ENCODE measurements at regions not wholly inside any gene's neighbourhood (a gene's known extent, or its start where the extent isn't known, plus 50 kb on each side); places are given as distances from the start of the nearest gene placed in this dataset.

DNA sequence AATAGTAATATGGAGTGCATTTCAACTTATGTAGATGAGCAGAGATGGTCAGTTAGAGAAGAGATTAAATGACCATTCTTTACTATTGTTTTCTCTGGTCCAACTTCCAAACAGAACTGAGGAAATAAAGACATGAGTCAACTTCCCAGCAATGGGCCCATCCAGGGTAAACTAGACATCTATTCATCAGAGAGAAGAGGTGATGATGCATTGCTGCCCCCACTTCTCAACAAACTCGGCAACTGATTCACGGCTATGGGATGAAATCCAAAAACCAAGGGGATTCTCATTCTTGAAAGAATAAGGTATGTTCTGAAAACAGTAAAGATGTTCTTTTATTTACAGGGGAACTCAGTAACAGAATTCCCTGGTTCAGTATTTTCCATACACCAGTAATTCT lies 190.7 kb downstream of the RDH14 start:
- Mint-ChIP-seq H3K36me3 (ENCODE audit: low read depth) (no peaks in the 10 kb centered on the region), H3K4me1 (ENCODE audit: low read depth) (no peaks in the 10 kb centered on the region), H3K27ac (no peak overlapping the region), H3K9me3 (no peaks in the 10 kb centered on the region), H3K4me3 (no peak overlapping the region), H3K27me3 (ENCODE audit: low read depth) (peaks cover 3% of the 10 kb centered on the region)
- DNase-seq (ENCODE audit: low spot score): no peak

DNA sequence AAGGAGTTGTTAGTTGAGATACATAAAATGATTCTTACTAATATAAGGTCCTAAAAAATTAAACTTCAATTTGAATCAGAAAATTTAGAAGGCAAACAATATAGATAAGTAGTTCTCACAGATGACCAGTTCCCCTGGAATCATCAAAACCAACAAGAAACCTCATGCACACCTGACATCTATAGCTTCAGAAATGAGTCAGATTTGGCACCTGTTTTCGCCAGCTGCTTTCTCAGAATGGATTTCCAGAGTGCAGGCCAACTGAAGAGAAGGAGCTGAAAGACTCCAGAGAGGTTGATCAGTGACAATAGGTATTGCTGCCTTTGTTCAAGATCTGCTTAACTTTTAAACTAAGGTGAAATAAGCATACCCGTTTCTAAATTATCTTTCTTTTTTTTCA lies 192.4 kb downstream of the RDH14 start:
- DNase-seq (ENCODE audit: low spot score): no peak
- Mint-ChIP-seq H3K36me3 (ENCODE audit: low read depth) (no peaks in the 10 kb centered on the region), H3K27me3 (ENCODE audit: low read depth) (peaks cover 3% of the 10 kb centered on the region), H3K4me1 (ENCODE audit: low read depth) (no peaks in the 10 kb centered on the region), H3K27ac (no peak overlapping the region), H3K9me3 (no peaks in the 10 kb centered on the region), H3K4me3 (no peak overlapping the region)

DNA sequence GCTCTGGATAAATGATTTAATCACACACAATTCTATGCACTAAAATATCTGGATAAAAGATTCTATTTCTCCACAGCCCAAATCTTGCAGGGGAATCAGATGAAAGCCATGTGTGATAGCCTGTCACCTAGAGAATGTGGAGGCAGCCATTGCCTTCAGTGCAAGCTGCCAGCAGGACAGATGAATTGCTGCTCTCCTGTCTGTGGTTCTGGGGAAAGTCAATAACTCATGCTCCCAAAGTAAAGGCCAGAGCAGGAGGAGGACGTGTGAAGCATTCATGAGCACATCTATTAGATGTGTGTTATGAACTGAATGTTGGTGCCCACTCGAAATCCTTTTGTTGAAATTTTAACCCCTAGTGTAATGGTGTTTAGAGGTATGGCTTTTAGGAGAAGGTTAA lies 195.1 kb downstream of the RDH14 start:
- Mint-ChIP-seq H3K27me3 (ENCODE audit: low read depth) (peaks cover under 1% of the 10 kb centered on the region), H3K4me3 (no peak overlapping the region)

GRCh38 chr2:18363348-18363747 lies 197.1 kb downstream of the RDH14 start:
- H3K9me3 Mint-ChIP-seq: no peaks in the 10 kb centered on the region
- no peaks in the 10 kb centered on the region for H3K4me1 Mint-ChIP-seq (ENCODE audit: low read depth)
- H3K4me3 Mint-ChIP-seq: no peak overlapping the region
- H3K36me3 Mint-ChIP-seq (ENCODE audit: low read depth): no peaks in the 10 kb centered on the region
- no peak for DNase-seq (ENCODE audit: low spot score)
- no peaks in the 10 kb centered on the region for H3K27me3 Mint-ChIP-seq (ENCODE audit: low read depth)
- H3K27ac Mint-ChIP-seq: no peak overlapping the region

More for the DNA sequence above, 195.1 kb downstream of the RDH14 start:
- no peaks in the 10 kb centered on the region for H3K36me3 Mint-ChIP-seq (ENCODE audit: low read depth)
- H3K27ac Mint-ChIP-seq: no peak overlapping the region
- no peaks in the 10 kb centered on the region for H3K4me1 Mint-ChIP-seq (ENCODE audit: low read depth)
- H3K9me3 Mint-ChIP-seq: no peaks in the 10 kb centered on the region
- DNase-seq (ENCODE audit: low spot score): no peak

DNA sequence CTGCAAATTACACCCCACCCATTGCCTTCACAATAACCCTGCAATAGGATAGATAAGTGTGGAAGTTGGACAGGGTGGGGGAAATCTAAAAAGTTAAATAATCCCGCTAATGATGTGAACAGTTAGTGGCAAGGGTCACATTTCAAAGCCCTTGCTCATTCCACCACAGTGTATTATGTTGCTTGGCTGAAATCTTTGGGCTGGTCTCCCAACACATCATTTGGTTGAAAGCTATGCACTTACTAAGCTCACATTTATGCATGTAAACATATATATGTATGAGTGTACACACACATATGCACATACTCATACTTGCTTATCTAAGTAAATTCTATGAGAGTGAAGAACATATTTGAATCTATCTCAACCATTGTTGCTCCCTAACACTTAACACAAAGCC lies 197.8 kb downstream of the RDH14 start:
- no peaks in the 10 kb centered on the region for H3K36me3 Mint-ChIP-seq (ENCODE audit: low read depth)
- no peak overlapping the region for H3K27ac Mint-ChIP-seq
- H3K9me3 Mint-ChIP-seq: no peaks in the 10 kb centered on the region
- H3K27me3 Mint-ChIP-seq (ENCODE audit: low read depth): no peaks in the 10 kb centered on the region
- H3K4me3 Mint-ChIP-seq: no peak overlapping the region
- DNase-seq (ENCODE audit: low spot score): no peak
- no peaks in the 10 kb centered on the region for H3K4me1 Mint-ChIP-seq (ENCODE audit: low read depth)

GRCh38 chr2:18357537-18357936 lies 202.9 kb downstream of the RDH14 start:
- Mint-ChIP-seq H3K4me3 (no peak overlapping the region), H3K27me3 (ENCODE audit: low read depth) (no peaks in the 10 kb centered on the region), H3K4me1 (ENCODE audit: low read depth) (no peaks in the 10 kb centered on the region), H3K9me3 (no peaks in the 10 kb centered on the region), H3K36me3 (ENCODE audit: low read depth) (no peaks in the 10 kb centered on the region), H3K27ac (no peak overlapping the region)
- no peak for DNase-seq (ENCODE audit: low spot score)

DNA sequence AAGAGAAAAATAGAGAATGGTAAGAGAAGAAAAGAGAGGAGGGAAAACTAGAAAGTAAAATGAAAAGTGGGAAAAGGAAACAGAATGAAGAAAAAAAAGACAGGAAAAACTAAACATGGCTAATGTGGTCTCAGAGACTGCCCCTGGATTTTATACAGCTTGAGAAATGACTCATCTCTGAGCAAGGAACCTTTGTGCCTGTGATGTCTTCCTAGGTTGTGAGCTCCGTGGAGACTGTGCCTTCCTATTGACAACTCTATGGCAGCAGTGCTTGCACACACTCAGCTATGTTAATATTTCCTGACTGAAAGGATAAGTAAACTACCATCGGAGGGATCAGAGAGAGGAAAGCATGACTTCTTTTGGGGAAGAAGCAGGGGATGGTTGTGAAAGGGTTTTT lies 203.8 kb downstream of the RDH14 start:
- DNase-seq (ENCODE audit: low spot score): no peak
- no peaks in the 10 kb centered on the region for H3K4me1 Mint-ChIP-seq (ENCODE audit: low read depth)
- H3K27me3 Mint-ChIP-seq (ENCODE audit: low read depth): no peaks in the 10 kb centered on the region

GRCh38 chr2:18349421-18349820 lies 211.0 kb downstream of the RDH14 start:
- Mint-ChIP-seq H3K27ac (no peak overlapping the region), H3K4me1 (ENCODE audit: low read depth) (no peaks in the 10 kb centered on the region), H3K4me3 (no peak overlapping the region), H3K27me3 (ENCODE audit: low read depth) (no peaks in the 10 kb centered on the region), H3K9me3 (no peaks in the 10 kb centered on the region), H3K36me3 (ENCODE audit: low read depth) (no peaks in the 10 kb centered on the region)
- no peak for DNase-seq (ENCODE audit: low spot score)

More for the DNA sequence above, 203.8 kb downstream of the RDH14 start:
- Mint-ChIP-seq H3K36me3 (ENCODE audit: low read depth) (no peaks in the 10 kb centered on the region), H3K9me3 (no peaks in the 10 kb centered on the region), H3K4me3 (no peak overlapping the region), H3K27ac (no peak overlapping the region)

DNA sequence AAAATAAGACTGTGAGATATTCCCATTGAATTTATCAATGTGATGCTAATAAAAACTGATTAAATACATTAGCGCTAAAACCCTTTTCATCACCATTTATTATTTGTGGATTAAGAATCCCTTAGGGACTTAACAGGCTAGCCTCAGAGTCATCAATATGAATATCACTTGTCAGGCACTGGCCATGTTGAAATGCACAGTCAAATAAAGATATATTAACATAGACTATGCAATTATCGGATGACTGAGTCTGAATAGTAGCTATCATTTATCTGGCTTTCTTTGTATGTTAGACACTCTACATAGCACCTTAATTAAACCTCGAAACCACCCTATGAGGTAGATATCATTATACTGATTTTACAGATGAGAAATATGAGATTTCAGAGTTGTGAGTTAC lies 213.6 kb downstream of the RDH14 start:
- H3K4me3 Mint-ChIP-seq: no peak overlapping the region

DNA sequence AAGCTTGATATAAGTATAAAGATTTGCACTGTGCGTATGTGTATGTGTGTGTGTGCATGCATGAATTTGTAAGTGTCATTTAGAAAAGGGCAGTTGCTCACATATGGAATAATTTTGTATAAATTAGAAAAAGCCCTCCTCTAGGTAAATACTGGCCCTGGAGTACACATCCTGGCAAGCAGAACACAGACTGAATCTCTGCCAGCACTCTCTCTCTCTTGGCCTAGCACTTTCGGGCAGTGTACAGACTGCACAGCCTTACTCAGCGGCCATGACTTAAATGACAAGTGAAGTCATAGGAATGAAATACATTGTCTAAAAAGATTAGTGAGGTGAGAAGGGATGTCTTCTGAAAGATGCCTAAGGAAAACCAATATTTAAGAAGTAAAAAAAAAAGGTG lies 214.1 kb downstream of the RDH14 start:
- H3K36me3 Mint-ChIP-seq (ENCODE audit: low read depth): no peaks in the 10 kb centered on the region
- no peak for DNase-seq (ENCODE audit: low spot score)
- H3K27me3 Mint-ChIP-seq (ENCODE audit: low read depth): no peaks in the 10 kb centered on the region
- H3K4me3 Mint-ChIP-seq: no peak overlapping the region
- no peaks in the 10 kb centered on the region for H3K9me3 Mint-ChIP-seq
- H3K4me1 Mint-ChIP-seq (ENCODE audit: low read depth): no peaks in the 10 kb centered on the region
- H3K27ac Mint-ChIP-seq: no peak overlapping the region

More for the DNA sequence above, 213.6 kb downstream of the RDH14 start:
- Mint-ChIP-seq H3K36me3 (ENCODE audit: low read depth) (no peaks in the 10 kb centered on the region), H3K4me1 (ENCODE audit: low read depth) (no peaks in the 10 kb centered on the region), H3K27ac (no peak overlapping the region), H3K27me3 (ENCODE audit: low read depth) (no peaks in the 10 kb centered on the region), H3K9me3 (no peaks in the 10 kb centered on the region)
- DNase-seq (ENCODE audit: low spot score): no peak

GRCh38 chr2:18345848-18346247 lies 214.6 kb downstream of the RDH14 start:
- H3K4me1 Mint-ChIP-seq (ENCODE audit: low read depth): no peaks in the 10 kb centered on the region
- no peaks in the 10 kb centered on the region for H3K36me3 Mint-ChIP-seq (ENCODE audit: low read depth)
- H3K9me3 Mint-ChIP-seq: no peaks in the 10 kb centered on the region
- H3K27me3 Mint-ChIP-seq (ENCODE audit: low read depth): no peaks in the 10 kb centered on the region
- DNase-seq (ENCODE audit: low spot score): no peak
- H3K27ac Mint-ChIP-seq: no peak overlapping the region
- H3K4me3 Mint-ChIP-seq: no peak overlapping the region

GRCh38 chr2:18342901-18343300 lies 217.6 kb downstream of the RDH14 start:
- Mint-ChIP-seq H3K9me3 (no peaks in the 10 kb centered on the region), H3K4me3 (no peak overlapping the region), H3K4me1 (ENCODE audit: low read depth) (no peaks in the 10 kb centered on the region), H3K27ac (no peak overlapping the region), H3K36me3 (ENCODE audit: low read depth) (no peaks in the 10 kb centered on the region), H3K27me3 (ENCODE audit: low read depth) (no peaks in the 10 kb centered on the region)
- no peak for DNase-seq (ENCODE audit: low spot score)

GRCh38 chr2:18339326-18339725 lies 221.1 kb downstream of the RDH14 start:
- Mint-ChIP-seq H3K4me1 (ENCODE audit: low read depth) (no peaks in the 10 kb centered on the region), H3K9me3 (no peaks in the 10 kb centered on the region), H3K27me3 (ENCODE audit: low read depth) (no peaks in the 10 kb centered on the region), H3K36me3 (ENCODE audit: low read depth) (no peaks in the 10 kb centered on the region), H3K27ac (no peak overlapping the region), H3K4me3 (no peak overlapping the region)
- DNase-seq (ENCODE audit: low spot score): no peak

- H3K27ac Mint-ChIP-seq: no peak overlapping the region
- no peak overlapping the region for H3K4me3 Mint-ChIP-seq
- H3K36me3 Mint-ChIP-seq (ENCODE audit: low read depth): no peaks in the 10 kb centered on the region
- H3K9me3 Mint-ChIP-seq: no peaks in the 10 kb centered on the region
- H3K27me3 Mint-ChIP-seq (ENCODE audit: low read depth): no peaks in the 10 kb centered on the region
- H3K4me1 Mint-ChIP-seq (ENCODE audit: low read depth): no peaks in the 10 kb centered on the region
- no peak for DNase-seq (ENCODE audit: low spot score)
Observed at GRCh38 chr2:18336975-18337374, 223.5 kb downstream of the RDH14 start.

DNA sequence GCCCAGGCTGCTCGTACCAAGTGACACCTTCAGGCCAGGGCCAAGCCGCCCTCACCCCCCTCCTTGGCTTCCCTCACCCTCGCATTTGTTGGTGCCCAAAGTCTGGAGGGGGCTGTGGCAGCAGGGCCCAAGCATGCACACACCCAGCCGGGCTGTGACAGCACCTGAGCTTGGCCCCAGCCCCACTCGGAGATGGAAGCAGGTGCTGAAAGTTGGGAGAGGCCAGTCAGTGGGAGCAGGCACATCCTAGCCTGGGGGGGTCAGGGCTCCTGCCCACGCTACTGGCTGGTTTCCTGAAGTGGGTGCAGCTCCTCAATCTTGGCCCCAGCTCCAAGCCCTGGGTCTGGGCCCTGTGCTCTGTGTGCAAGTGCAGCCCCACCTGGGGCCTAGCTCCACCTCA lies 228.0 kb downstream of the RDH14 start:
- no peaks in the 10 kb centered on the region for H3K27me3 Mint-ChIP-seq (ENCODE audit: low read depth)
- H3K9me3 Mint-ChIP-seq: no peaks in the 10 kb centered on the region
- H3K36me3 Mint-ChIP-seq (ENCODE audit: low read depth): no peaks in the 10 kb centered on the region
- no peak overlapping the region for H3K4me3 Mint-ChIP-seq
- no peaks in the 10 kb centered on the region for H3K4me1 Mint-ChIP-seq (ENCODE audit: low read depth)
- no peak for DNase-seq (ENCODE audit: low spot score)
- H3K27ac Mint-ChIP-seq: no peak overlapping the region

Data from T-helper 2 cell treated with Interferon-gamma antibody and Interleukin-4, amounts not matched to agents 5 μg/mL and 100 μg/mL, for 36 hours (primary cell).